ENCODE measurements at regions not wholly inside any gene's neighbourhood (a gene's known extent, or its start where the extent isn't known, plus 50 kb on each side); places are given as distances from the start of the nearest gene placed in this dataset.

- TF ChIP-seq CTCF (IDR thresholded peaks at IDR 0.05) (no peak), POLR2A (IDR thresholded peaks at IDR 0.05) (no peak)
Measured at GRCh38 chr17:10999484-10999883, 161.6 kb upstream of the PIRT start.

Measured in right lobe of liver (tissue), 4 donors.